ENCODE measurements at regions not wholly inside any gene's neighbourhood (a gene's known extent, or its start where the extent isn't known, plus 50 kb on each side); places are given as distances from the start of the nearest gene placed in this dataset.

DNA sequence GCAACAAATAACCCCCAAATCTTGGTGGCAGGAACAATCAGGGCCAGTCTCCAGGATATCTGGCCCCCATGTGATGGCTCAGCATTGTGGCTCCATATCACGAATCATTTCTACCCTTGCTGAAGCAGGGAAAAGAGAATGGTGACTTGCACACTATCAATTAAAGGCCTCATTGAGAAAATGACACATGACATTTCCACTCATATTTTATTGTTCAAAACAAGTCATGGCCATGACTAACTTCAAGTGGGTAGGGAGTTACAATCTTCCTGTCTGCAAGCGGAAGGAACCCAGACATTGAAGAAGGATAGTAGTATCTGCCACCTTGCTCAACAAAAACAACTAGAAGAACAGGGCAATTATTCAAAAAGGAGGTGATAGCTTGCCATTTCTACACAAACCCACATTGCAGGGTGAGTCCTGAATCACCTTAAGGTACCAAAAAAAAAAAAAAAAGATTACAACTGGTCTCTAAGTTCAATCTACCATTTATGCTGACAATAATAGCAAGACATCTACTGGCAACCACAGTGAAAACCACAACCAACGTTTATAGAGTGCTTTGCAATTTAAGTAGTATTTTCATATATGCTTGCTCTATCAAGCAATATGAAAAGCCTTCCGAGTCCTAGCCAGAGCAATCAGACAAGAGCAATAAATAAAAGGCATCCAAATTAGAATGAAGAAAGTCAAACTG is 186.7 kb upstream of the DAPK1 start:
- TF ChIP-seq, protein P1, sequence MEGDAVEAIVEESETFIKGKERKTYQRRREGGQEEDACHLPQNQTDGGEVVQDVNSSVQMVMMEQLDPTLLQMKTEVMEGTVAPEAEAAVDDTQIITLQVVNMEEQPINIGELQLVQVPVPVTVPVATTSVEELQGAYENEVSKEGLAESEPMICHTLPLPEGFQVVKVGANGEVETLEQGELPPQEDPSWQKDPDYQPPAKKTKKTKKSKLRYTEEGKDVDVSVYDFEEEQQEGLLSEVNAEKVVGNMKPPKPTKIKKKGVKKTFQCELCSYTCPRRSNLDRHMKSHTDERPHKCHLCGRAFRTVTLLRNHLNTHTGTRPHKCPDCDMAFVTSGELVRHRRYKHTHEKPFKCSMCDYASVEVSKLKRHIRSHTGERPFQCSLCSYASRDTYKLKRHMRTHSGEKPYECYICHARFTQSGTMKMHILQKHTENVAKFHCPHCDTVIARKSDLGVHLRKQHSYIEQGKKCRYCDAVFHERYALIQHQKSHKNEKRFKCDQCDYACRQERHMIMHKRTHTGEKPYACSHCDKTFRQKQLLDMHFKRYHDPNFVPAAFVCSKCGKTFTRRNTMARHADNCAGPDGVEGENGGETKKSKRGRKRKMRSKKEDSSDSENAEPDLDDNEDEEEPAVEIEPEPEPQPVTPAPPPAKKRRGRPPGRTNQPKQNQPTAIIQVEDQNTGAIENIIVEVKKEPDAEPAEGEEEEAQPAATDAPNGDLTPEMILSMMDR (IDR thresholded peaks at IDR 0.05), result no peak
- H3K36me3 ChIP-seq, result no peaks in the 10 kb centered on the region
- DNase-seq, result no peak
- H3K4me3 ChIP-seq, result no peak overlapping the region
- H3K4me1 ChIP-seq, result no peaks in the 10 kb centered on the region
- no peak overlapping the region for H3K27ac ChIP-seq
- intact Hi-C loops (cut with DNase I), result no loop called here
- no peaks in the 10 kb centered on the region for H3K9me3 ChIP-seq
- peaks cover 5% of the 10 kb centered on the region for H3K27me3 ChIP-seq (ENCODE audit: low read depth)
- ATAC-seq, result no peak

DNA sequence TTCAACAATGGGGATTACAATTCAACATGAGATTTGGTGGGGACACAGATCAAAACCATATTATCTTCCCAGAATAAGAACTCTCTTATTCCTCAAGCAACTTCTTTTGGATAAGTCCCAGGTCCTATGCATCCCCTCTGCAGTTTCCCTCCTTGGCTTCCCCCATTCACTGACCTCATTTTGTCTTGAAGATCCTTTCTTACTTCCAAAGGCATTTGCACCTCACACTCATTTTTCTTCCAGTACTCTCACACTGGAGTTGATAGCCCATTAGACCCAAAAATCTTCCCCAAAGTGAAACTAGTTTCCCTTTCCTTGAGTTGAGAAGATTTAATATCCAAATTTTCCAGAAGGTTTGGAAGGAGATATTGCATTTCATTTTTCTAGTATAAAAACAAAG is 178.0 kb upstream of the DAPK1 start:
- no peaks in the 10 kb centered on the region for H3K36me3 ChIP-seq
- no peaks in the 10 kb centered on the region for H3K4me1 ChIP-seq
- H3K4me3 ChIP-seq, result no peak overlapping the region
- intact Hi-C loops (cut with DNase I), result loop anchor here (10.0 kb wide), 1 partner anchor 885 kb away; no protein-coding TSS in a partner anchor
- no peak for DNase-seq
- H3K27ac ChIP-seq, result no peak overlapping the region
- no peaks in the 10 kb centered on the region for H3K27me3 ChIP-seq (ENCODE audit: low read depth)
- TF ChIP-seq, protein P1 (IDR thresholded peaks at IDR 0.05), result no peak
- H3K9me3 ChIP-seq, result no peaks in the 10 kb centered on the region
- ATAC-seq, result no peak

DNA sequence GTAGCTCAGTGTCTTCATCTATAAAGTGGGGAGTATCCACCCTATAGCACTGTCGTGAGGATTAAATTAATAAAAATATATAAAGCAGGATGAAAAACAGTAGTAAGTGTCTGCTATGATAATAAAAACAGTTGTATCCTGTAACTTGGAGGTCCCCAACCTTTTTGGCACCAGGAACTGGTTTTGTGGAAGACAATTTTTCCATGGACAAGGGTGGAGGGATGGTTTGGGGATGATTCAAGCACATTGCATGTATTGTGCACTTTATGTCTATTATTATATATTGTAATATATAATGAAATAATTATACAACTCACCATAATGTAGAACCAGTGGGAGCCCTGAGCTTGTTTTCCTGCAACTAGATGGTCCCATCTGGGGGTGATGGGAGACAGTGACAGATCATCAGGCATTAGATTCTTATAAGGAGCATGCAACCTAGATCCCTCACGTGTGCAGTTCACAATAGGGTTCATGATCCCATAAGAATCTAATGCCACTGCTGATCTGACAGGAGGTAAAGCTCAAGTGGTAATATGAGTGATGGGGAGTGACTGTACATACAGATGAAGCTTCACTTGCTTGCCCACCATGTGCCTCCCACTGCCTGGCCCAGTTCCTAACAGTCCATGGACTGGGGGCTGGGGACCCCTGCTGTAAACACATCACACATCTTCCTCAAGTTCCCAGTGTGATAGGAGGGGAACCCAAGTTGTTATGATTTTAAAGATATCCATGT is 177.4 kb upstream of the DAPK1 start:
- TF ChIP-seq, protein P1 (IDR thresholded peaks at IDR 0.05), result no peak
- Histone ChIP-seq H3K36me3 (no peaks in the 10 kb centered on the region), H3K9me3 (no peaks in the 10 kb centered on the region), H3K27me3 (ENCODE audit: low read depth) (no peaks in the 10 kb centered on the region), H3K4me1 (no peaks in the 10 kb centered on the region), H3K4me3 (no peak overlapping the region), H3K27ac (no peak overlapping the region)
- intact Hi-C loops (cut with DNase I), result loop anchor here (10.0 kb wide), 1 partner anchor 886 kb away; no protein-coding TSS in a partner anchor
- ATAC-seq (no peak), DNase-seq (no peak)

DNA sequence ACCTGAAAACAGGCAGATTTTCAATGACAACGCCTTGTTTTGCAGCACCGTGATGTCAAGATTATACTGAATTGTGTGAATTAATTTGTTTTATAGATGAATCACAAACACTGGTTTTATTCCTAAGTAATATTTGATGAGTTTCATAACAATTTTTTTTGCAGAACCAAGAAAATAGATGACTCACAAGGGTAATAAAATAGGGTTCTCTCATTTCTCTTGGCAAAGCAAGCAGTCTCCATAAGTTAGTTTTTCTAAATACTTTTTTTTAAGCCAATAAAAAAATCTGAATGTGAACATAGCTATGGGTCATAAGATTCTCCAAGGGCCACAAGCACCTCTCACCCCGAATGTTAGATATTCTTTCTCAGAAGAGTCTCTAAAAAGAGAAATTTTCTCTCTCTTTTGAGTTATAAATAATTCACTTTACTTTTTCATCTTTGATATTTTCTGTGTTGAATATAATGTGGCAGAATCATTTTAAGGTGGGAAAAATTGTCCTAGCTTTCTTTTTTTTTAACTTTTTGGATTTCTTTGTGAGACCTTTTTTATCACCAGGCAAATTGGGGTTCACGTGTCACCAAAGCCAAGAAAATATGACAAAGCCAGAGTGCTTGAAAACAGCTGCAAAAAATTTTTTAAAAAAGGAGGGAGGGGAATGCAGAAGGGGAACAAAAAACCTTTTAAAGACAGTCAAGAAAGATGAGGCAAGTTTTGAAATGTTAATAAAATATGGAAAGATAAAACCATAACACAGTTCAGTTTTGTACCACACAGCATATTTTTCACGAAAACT is 174.6 kb upstream of the DAPK1 start:
- intact Hi-C loops (cut with DNase I), result loop anchor here (10.0 kb wide), 1 partner anchor 888 kb away; no protein-coding TSS in a partner anchor
- Histone ChIP-seq H3K4me3 (no peak overlapping the region), H3K9me3 (no peaks in the 10 kb centered on the region), H3K27me3 (ENCODE audit: low read depth) (peaks cover 10% of the 10 kb centered on the region), H3K4me1 (no peaks in the 10 kb centered on the region), H3K36me3 (no peaks in the 10 kb centered on the region), H3K27ac (no peak overlapping the region)
- ATAC-seq (no peak), DNase-seq (no peak)
- TF ChIP-seq, protein P1 (IDR thresholded peaks at IDR 0.05), result no peak

DNA sequence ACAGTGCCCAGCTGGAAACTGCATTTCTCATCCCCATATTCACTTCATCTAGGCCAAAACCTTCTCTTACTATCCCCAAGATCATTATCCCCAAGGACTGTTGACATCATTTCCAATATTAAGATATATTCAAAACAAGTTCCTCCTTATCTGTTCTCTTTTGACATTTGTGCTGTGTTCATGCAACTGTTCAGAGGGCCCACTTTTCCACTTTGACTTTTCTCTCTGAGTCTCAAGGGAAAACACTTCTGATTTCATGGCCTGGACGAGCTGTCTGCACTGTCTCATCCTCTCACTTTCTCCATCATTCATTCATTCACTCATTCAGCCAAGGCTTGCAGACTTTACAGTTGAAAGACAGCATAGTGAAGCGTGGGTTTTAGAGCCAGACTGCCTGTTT is 173.7 kb upstream of the DAPK1 start:
- ATAC-seq (no peak), DNase-seq (no peak)
- Histone ChIP-seq H3K9me3 (no peaks in the 10 kb centered on the region), H3K4me1 (no peaks in the 10 kb centered on the region), H3K36me3 (no peaks in the 10 kb centered on the region), H3K27me3 (ENCODE audit: low read depth) (peaks cover 12% of the 10 kb centered on the region), H3K27ac (no peak overlapping the region), H3K4me3 (no peak overlapping the region)
- intact Hi-C loops (cut with DNase I), result loop anchor here (10.0 kb wide), 1 partner anchor 889 kb away; no protein-coding TSS in a partner anchor
- TF ChIP-seq, protein P1 (IDR thresholded peaks at IDR 0.05), result no peak
